WTC11 (cell line): ENCODE measurements at regions not wholly inside any gene's neighbourhood (a gene's known extent, or its start where the extent isn't known, plus 50 kb on each side); places are given as distances from the start of the nearest gene placed in this dataset.

Source experiments
- CREM ChIP-seq: sonication (generic); formaldehyde crosslinking; IDR thresholded peaks from 2 replicates; pipeline ENCODE4 v1.8.1; 2022; ENCODE audit warnings: mild to moderate bottlenecking, missing genetic modification reagents, moderate library complexity
- CTCF ChIP-seq: fragments of 200-600 bp; IDR thresholded peaks from 2 replicates; pipeline ENCODE4 v1.8.0; 2022; ENCODE audit warnings: antibody characterized with exemption
- ESRRA ChIP-seq: sonication (generic); formaldehyde crosslinking; IDR thresholded peaks from 2 replicates; pipeline ENCODE4 v1.8.1; 2022; ENCODE audit warnings: mild to moderate bottlenecking, missing genetic modification reagents, borderline replicate concordance
- IRF2 ChIP-seq: sonication (generic); formaldehyde crosslinking; IDR thresholded peaks from 2 replicates; pipeline ENCODE4 v1.8.0; 2022; ENCODE audit warnings: low read depth, missing genetic modification reagents, borderline replicate concordance
- MAX ChIP-seq: sonication (generic); formaldehyde crosslinking; IDR thresholded peaks from 2 replicates; pipeline ENCODE4 v1.8.0; 2022; ENCODE audit warnings: mild to moderate bottlenecking, missing genetic modification reagents
- NR2C2 ChIP-seq: sonication (generic); formaldehyde crosslinking; IDR thresholded peaks from 2 replicates; pipeline ENCODE4 v1.8.0; 2022; ENCODE audit warnings: mild to moderate bottlenecking, missing genetic modification reagents
- USF2 ChIP-seq: sonication (generic); formaldehyde crosslinking; IDR thresholded peaks from 2 replicates; pipeline ENCODE4 v1.8.1; 2023; ENCODE audit warnings: mild to moderate bottlenecking, missing genetic modification reagents, moderate library complexity
- ZNF416 ChIP-seq: fragments of 250-450 bp; sonication (Bioruptor Pico); IDR thresholded peaks from 2 replicates; pipeline ENCODE4 v1.9.0; 2021; ENCODE audit warnings: mild to moderate bottlenecking, inconsistent platforms
- ZNF512 ChIP-seq: sonication (generic); formaldehyde crosslinking; IDR thresholded peaks from 2 replicates; pipeline ENCODE4 v1.8.1; 2022; ENCODE audit warnings: missing genetic modification reagents, borderline replicate concordance
- ZNF671 ChIP-seq: fragments of 250-450 bp; sonication (Bioruptor Pico); IDR thresholded peaks from 2 replicates; pipeline ENCODE4 v1.8.0; 2021; ENCODE audit warnings: mild to moderate bottlenecking
- TF ChIP-seq, protein P1 (sequence below): sonication (generic); formaldehyde crosslinking; IDR thresholded peaks from 2 replicates; pipeline ENCODE4 v1.8.0; 2022; ENCODE audit warnings: mild to moderate bottlenecking, missing genetic modification reagents

DNA sequence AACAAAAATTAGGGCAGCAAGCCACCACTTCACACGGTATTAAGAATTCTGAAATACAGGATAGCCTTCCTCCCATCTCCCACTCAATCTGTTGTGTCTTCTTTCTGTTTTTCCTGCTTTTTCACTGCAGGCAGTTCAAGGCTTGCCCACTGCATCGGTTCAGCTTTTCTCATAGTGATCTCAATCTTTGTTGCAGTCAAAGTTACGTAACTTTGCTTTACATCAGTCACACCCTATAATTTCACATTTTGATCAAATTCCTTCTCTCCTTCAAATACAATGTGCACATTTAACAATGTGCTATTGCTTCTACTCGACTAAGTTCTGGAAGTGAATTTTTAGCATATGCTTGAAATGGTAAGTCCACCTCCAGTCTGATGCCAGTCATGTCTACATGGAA lies 217.6 kb downstream of the EFCAB11 start:
- TF ChIP-seq MAX (CRISPR knock-in tag), result no peak
- no peak for TF ChIP-seq CTCF
- no peak for TF ChIP-seq USF2 (CRISPR knock-in tag)
- TF ChIP-seq ESRRA (CRISPR knock-in tag), result no peak
- no peak for TF ChIP-seq IRF2 (CRISPR knock-in tag)
- no peak for TF ChIP-seq ZNF671 (CRISPR knock-in tag)
- TF ChIP-seq, protein P1, sequence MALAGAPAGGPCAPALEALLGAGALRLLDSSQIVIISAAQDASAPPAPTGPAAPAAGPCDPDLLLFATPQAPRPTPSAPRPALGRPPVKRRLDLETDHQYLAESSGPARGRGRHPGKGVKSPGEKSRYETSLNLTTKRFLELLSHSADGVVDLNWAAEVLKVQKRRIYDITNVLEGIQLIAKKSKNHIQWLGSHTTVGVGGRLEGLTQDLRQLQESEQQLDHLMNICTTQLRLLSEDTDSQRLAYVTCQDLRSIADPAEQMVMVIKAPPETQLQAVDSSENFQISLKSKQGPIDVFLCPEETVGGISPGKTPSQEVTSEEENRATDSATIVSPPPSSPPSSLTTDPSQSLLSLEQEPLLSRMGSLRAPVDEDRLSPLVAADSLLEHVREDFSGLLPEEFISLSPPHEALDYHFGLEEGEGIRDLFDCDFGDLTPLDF (CRISPR knock-in tag), result no peak
- no peak for TF ChIP-seq CREM
- TF ChIP-seq NR2C2 (CRISPR knock-in tag), result no peak
- no peak for TF ChIP-seq ZNF512 (CRISPR knock-in tag)
- TF ChIP-seq ZNF416 (CRISPR knock-in tag), result no peak
